MCF 10A (cell line): ENCODE measurements at regions not wholly inside any gene's neighbourhood (a gene's known extent, or its start where the extent isn't known, plus 50 kb on each side); places are given as distances from the start of the nearest gene placed in this dataset.
"Not testable (repeated sequence)": the region's sequence is repeated elsewhere in the genome, so short reads cannot be mapped to it uniquely, and the experiment has no call there.

Experiments
- BruUV-seq: library from RNA; stranded (reverse); fragments of 400-500 nt; replicated peaks from 2 replicates; lab custom pipeline; 2021; lab: Mats Ljungman, UMichigan
- CTCF ChIA-PET: fragments of 300-600 bp; sonication (Branson Sonifier 250); formaldehyde crosslinking; extraction: SDS; loops from one replicate; lab custom pipeline; 2021; ENCODE audit warnings: antibody characterized with exemption, inconsistent platforms; lab: Yijun Ruan, JAX
- POLR2A ChIA-PET: fragments of 300-600, 350-650 bp; sonication (Branson Sonifier 250); formaldehyde crosslinking; extraction: SDS; loops from one replicate; lab custom pipeline; 2020; ENCODE audit warnings: antibody characterized with exemption, inconsistent platforms; lab: Yijun Ruan, JAX
- DNase-seq: peaks from one replicate; pipeline ENCODE4 v3.0.0-alpha.2; 2018; ENCODE audit not compliant: unreplicated experiment
- H3K27ac Mint-ChIP-seq: one replicate; pipeline ENCODE4 v1.8.0; 2022; ENCODE audit warnings: mild to moderate bottlenecking, low read depth, mixed read lengths; ENCODE audit not compliant: unreplicated experiment
- H3K27me3 Mint-ChIP-seq: one replicate; pipeline ENCODE4 v1.8.0; 2022; ENCODE audit warnings: mixed read lengths; ENCODE audit not compliant: insufficient read depth, unreplicated experiment
- H3K36me3 Mint-ChIP-seq: one replicate; pipeline ENCODE4 v1.8.0; 2022; ENCODE audit warnings: mild to moderate bottlenecking, moderate library complexity, mixed read lengths; ENCODE audit not compliant: insufficient read depth, unreplicated experiment
- H3K4me1 Mint-ChIP-seq: one replicate; pipeline ENCODE4 v1.8.0; 2022; ENCODE audit warnings: mixed read lengths; ENCODE audit not compliant: insufficient read depth, unreplicated experiment
- H3K4me3 Mint-ChIP-seq: one replicate; pipeline ENCODE4 v1.8.0; 2022; ENCODE audit warnings: mild to moderate bottlenecking, moderate library complexity, mixed read lengths; ENCODE audit not compliant: unreplicated experiment
- H3K9me3 Mint-ChIP-seq: one replicate; pipeline ENCODE4 v1.8.0; 2022; ENCODE audit warnings: mixed read lengths; ENCODE audit not compliant: unreplicated experiment
- intact Hi-C: fragments of 100-400 bp; cut with micrococcal nuclease; formaldehyde crosslinking; loops from 2 replicates; pipeline ENCODE4 v1.14.1; 2022
- TF ChIP-seq, protein P1 (sequence below): fragments of 200-600 bp; IDR thresholded peaks from one replicate; pipeline ENCODE4 v1.8.0; 2022; ENCODE audit warnings: antibody characterized with exemption, mild to moderate bottlenecking; ENCODE audit not compliant: unreplicated experiment

DNA sequence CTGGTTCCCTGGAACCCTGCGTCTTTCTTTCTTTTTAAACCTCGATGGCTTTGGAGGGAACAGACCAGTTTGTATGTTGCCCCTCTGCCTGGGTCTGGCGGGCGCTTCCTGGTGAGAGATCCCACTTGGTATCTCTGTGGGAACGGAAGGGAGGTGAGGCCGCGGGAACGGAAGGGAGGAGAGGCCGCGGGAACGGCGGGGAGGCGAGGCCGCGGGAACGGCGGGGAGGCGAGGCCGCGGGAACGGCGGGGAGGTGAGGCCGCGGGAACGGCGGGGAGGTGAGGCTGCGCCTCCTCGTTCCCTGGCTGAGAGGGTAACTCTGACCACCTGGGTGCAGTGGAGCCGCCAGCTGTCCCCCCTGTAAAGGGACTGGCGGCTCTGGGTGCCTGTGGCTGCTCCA, 169.5 kb downstream of the NPIPB11 start:
- H3K27me3 Mint-ChIP-seq, result peaks cover 23% of the 10 kb centered on the region
- intact Hi-C loops, H3K27ac Mint-ChIP-seq, POLR2A ChIA-PET, BruUV-seq, DNase-seq, CTCF ChIA-PET, H3K4me1 Mint-ChIP-seq, H3K36me3 Mint-ChIP-seq, H3K4me3 Mint-ChIP-seq, H3K9me3 Mint-ChIP-seq: not testable (repeated sequence)

DNA sequence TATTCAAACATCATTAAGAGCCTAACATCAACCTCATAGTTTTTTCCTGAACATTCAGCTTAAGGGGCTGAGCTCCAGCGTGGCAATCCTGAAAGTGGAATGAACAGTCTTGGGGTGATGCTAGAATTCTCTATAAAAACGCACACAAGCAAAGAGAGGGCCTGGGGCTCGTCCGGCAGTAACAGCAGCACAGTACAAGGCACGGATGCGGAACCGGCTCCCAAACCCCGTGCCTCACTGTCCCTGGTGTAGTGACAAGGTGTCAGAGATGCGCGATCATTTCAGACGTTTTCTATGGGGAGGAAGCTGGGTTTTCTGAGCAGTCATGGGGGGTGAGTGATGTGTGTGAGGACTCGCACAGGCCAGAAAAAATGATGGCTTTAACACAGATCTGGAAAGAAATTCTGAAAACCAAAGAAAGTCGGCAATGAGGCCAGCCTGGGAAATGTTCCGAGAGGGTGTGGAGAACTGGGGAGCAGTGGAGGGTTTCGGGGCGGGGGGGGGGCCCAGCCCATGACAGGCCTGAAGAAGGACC, 170.6 kb downstream of the NPIPB11 start:
- DNase-seq, CTCF ChIA-PET, POLR2A ChIA-PET, intact Hi-C loops, BruUV-seq, H3K9me3 Mint-ChIP-seq, H3K36me3 Mint-ChIP-seq, H3K4me3 Mint-ChIP-seq, H3K27ac Mint-ChIP-seq, H3K4me1 Mint-ChIP-seq: not testable (repeated sequence)
- H3K27me3 Mint-ChIP-seq, result peaks cover 12% of the 10 kb centered on the region

DNA sequence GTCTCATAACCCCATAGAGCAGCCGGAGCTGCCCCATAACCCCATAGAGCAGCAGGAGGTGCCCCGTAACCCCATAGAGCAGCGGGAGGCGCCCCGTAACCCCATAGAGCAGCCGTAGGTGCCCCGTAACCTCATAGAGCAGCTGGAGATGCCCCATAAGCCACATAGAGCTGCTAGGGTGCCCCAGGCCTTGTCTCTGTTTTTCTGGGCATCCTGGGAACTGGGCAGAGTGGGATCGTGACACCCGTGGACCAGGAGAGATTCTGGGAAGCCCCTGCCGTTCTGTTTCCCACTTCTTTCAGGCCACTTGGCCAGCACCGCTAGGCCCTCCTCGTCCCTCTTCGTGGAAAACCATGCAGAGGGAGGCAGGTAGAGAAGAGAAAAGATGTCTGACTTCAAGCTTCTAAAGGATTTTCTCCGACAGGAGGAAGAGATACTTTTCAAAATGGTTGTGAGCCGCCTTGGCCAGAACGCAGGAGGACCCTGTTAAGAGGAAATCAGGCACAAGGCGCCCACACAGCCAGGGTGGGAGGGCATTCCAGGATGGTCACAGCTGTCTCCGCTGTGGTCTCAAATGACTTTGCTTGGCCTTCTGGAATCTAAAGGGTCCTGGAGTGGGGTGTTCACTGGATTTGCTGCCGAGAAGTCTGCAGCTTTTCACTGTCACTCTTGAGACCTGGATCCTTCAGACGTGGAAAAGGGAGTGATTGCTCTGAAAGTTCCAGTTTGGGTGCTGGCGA, 171.8 kb downstream of the NPIPB11 start:
- intact Hi-C loops, CTCF ChIA-PET, DNase-seq, POLR2A ChIA-PET, BruUV-seq, H3K36me3 Mint-ChIP-seq, H3K4me3 Mint-ChIP-seq, H3K4me1 Mint-ChIP-seq, H3K27ac Mint-ChIP-seq, H3K9me3 Mint-ChIP-seq: not testable (repeated sequence)
- peaks cover 12% of the 10 kb centered on the region for H3K27me3 Mint-ChIP-seq

DNA sequence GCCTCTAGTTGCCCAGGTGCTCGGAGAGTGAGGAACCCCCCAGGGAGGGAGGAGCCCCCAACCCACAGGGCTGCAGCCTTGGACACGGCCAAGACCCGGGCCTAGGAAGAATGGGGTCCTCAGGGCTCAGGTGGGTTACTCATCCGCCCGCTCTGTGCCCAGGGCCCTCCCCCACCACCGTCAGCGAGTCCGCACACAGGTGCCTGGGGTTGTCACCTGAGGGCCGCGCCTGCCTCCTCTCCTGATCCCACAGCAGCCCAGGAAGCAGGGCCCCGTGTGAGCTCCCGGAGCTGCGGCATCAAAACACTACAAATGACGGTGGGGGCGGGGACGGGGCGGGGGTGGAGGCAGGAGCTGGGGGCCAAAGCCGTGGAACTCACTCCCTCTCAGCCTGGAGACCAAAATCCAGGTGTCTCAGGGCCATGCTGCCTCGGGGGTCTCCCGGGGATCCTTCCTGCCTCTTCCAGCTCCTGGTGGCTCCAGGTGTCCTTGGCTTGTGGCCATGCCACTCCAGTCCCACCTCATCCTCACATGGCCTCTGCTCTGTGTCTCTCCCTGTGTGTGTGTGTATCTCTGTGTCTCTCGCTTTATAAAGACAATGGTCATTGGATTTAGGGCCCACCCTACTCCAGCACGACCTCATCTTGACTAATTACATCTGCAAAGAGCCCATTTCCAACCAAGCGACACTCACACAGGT, 172.7 kb downstream of the NPIPB11 start:
- H3K4me1 Mint-ChIP-seq, result not testable (repeated sequence)

DNA sequence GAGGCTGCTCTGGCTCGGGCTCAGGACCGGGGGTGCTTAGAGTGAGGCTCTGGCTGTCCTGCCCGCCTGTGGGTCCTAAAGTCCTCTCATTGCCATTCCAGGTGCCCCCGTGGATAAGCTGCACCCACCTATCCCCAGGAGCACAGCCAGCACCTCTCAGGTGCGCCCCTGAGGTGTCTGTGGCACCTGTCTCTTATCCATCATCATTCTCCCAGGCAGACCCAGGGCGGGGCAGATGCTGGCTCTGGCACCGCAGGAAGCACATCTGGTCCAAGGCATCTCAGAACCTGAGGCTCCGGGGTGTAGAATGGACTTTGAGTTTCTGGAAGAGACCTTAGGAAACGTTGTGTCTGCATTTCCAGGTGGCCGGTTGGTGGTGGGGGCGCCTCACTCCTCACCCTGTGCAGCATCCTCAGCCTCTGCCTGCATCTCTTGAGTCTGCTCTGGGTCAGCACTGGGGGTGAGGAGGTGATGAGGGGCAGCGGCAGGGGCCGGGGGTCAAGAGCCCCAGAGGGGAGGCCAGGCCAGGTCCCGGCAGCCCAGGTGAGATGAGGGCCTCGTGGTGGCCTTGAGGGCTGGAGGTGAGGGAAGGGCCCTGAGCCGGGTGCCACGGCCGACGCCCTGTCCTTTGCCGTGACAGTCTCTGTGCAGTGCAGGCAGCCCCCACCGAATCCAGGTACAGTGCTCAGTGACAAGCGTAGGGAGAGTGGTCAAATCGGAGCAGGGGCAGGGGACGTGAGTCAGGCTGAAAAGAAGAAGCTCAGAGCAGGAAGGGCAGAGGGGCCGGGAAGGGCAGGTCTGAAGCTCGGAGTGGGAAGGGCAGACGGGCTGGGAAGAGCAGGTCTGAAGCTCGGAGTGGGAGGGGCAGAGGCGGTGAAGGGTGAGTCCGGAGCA, 173.5 kb downstream of the NPIPB11 start:
- BruUV-seq, result no TSS peak
- Mint-ChIP-seq H3K36me3 (no peaks in the 10 kb centered on the region), H3K4me1 (no peaks in the 10 kb centered on the region), H3K27me3 (peaks cover under 1% of the 10 kb centered on the region), H3K4me3 (no peak overlapping the region), H3K27ac (no peak overlapping the region), H3K9me3 (no peaks in the 10 kb centered on the region)
- TF ChIP-seq, protein P1, sequence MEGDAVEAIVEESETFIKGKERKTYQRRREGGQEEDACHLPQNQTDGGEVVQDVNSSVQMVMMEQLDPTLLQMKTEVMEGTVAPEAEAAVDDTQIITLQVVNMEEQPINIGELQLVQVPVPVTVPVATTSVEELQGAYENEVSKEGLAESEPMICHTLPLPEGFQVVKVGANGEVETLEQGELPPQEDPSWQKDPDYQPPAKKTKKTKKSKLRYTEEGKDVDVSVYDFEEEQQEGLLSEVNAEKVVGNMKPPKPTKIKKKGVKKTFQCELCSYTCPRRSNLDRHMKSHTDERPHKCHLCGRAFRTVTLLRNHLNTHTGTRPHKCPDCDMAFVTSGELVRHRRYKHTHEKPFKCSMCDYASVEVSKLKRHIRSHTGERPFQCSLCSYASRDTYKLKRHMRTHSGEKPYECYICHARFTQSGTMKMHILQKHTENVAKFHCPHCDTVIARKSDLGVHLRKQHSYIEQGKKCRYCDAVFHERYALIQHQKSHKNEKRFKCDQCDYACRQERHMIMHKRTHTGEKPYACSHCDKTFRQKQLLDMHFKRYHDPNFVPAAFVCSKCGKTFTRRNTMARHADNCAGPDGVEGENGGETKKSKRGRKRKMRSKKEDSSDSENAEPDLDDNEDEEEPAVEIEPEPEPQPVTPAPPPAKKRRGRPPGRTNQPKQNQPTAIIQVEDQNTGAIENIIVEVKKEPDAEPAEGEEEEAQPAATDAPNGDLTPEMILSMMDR, result no peak
- intact Hi-C loops, result no loop called here
- CTCF ChIA-PET, result no interaction called here
- DNase-seq, result no peak
- POLR2A ChIA-PET, result no interaction called here

More for the DNA sequence above, 172.7 kb downstream of the NPIPB11 start:
- H3K27me3 Mint-ChIP-seq, H3K4me3 Mint-ChIP-seq, DNase-seq, CTCF ChIA-PET, H3K9me3 Mint-ChIP-seq, POLR2A ChIA-PET, BruUV-seq, H3K36me3 Mint-ChIP-seq, H3K27ac Mint-ChIP-seq, intact Hi-C loops: not testable (repeated sequence)

DNA sequence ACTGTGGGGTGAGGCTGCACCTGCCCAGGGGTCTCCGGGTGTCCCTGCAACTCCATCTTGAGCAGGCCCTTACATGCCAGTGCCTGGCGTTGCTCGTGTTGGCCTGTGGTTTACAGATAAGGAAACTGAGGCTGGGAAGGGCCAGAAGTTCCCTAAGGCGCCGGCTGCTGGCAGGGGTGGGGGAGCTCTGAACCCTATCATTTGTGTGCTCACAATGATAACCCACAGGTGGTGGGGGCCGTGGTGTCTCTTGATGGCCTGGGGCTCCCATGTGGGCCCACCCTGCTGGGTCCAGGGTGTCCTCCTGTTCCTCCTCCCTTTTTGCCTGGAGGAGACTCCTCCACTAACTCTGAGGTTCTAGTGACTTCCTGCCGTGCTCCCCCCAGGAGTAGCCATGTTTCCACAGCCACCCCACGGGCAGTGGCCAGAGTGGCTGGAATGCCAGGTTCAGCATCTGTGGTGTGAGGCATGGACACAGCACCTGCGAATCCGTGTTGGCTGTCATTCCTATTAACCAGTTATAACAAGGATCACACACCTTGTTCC, 174.3 kb downstream of the NPIPB11 start:
- H3K27me3 Mint-ChIP-seq, H3K36me3 Mint-ChIP-seq, H3K9me3 Mint-ChIP-seq, DNase-seq, intact Hi-C loops, POLR2A ChIA-PET, CTCF ChIA-PET, H3K4me3 Mint-ChIP-seq, H3K27ac Mint-ChIP-seq, BruUV-seq, H3K4me1 Mint-ChIP-seq: not testable (repeated sequence)
